SU-DHL-6 (cell line): ENCODE measurements at regions not wholly inside any gene's neighbourhood (a gene's known extent, or its start where the extent isn't known, plus 50 kb on each side); places are given as distances from the start of the nearest gene placed in this dataset.

Experiments used
- EZH2phosphoT487 ChIP-seq: fragments of 200-600 bp; sonication (generic), shearing (Covaris generic); conservative IDR thresholded peaks from 2 replicates; pipeline ENCODE4 v1.6.1; 2018; ENCODE audit warnings: mild to moderate bottlenecking, antibody characterized with exemption, low read length, moderate library complexity, mixed read lengths
- TF ChIP-seq, protein P1 (sequence below): fragments of 200-600 bp; sonication (generic); IDR thresholded peaks from one replicate; pipeline ENCODE4 v1.5.1; 2017; ENCODE audit warnings: antibody characterized with exemption, mild to moderate bottlenecking, low read length, moderate library complexity; ENCODE audit not compliant: insufficient read depth, poor library complexity, severe bottlenecking

DNA sequence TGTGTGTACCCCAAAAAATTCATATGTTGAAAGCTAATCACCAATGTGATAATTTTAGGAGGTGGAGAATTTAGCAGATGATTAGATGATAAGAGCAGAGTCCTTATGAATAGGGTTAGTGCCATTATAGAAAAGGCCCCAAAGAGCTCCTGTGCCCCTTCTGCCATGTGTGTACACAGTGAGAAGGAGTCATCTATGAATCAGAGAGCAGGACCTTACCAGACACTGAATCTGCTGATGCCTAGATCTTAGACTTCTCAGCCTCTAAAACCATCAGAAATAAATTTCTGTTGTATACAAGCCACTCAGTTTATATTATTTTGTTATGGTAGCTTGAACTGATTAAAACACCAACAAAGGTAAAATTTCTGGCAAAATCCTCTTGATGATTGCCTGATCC lies 560.0 kb upstream of the CDH2 start:
- TF ChIP-seq, protein P1, sequence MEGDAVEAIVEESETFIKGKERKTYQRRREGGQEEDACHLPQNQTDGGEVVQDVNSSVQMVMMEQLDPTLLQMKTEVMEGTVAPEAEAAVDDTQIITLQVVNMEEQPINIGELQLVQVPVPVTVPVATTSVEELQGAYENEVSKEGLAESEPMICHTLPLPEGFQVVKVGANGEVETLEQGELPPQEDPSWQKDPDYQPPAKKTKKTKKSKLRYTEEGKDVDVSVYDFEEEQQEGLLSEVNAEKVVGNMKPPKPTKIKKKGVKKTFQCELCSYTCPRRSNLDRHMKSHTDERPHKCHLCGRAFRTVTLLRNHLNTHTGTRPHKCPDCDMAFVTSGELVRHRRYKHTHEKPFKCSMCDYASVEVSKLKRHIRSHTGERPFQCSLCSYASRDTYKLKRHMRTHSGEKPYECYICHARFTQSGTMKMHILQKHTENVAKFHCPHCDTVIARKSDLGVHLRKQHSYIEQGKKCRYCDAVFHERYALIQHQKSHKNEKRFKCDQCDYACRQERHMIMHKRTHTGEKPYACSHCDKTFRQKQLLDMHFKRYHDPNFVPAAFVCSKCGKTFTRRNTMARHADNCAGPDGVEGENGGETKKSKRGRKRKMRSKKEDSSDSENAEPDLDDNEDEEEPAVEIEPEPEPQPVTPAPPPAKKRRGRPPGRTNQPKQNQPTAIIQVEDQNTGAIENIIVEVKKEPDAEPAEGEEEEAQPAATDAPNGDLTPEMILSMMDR = no peak
- no peak for TF ChIP-seq EZH2phosphoT487
